ENCODE measurements at regions not wholly inside any gene's neighbourhood (a gene's known extent, or its start where the extent isn't known, plus 50 kb on each side); places are given as distances from the start of the nearest gene placed in this dataset.

- H3K4me2 ChIP-seq (ENCODE audit: low read depth, low read length, poor library complexity, severe bottlenecking): no peak overlapping the region
- H3F3A ChIP-seq (ENCODE audit: insufficient read depth): no peaks in the 10 kb centered on the region
- no peaks in the 10 kb centered on the region for H3K79me2 ChIP-seq (ENCODE audit: insufficient read depth, low read length)
- H3K27ac ChIP-seq (ENCODE audit: low read depth, low read length): no peak overlapping the region
- H2AFZ ChIP-seq (ENCODE audit: low read depth, low read length, severe bottlenecking): no peak overlapping the region
- H3K4me3 ChIP-seq (ENCODE audit: insufficient read depth, low read length, poor library complexity, severe bottlenecking): no peak overlapping the region
- H3K9ac ChIP-seq (ENCODE audit: low read length): no peak overlapping the region
- no peaks in the 10 kb centered on the region for H3K9me2 ChIP-seq (replicated peaks; ENCODE audit: insufficient read depth, low read length)
- no peaks in the 10 kb centered on the region for H3K9me3 ChIP-seq (ENCODE audit: insufficient read depth, low read length)
- TF ChIP-seq CTCF (IDR thresholded peaks at IDR 0.05; ENCODE audit: insufficient read depth, low read length, poor library complexity, severe bottlenecking): no peak
- TF ChIP-seq EZH2phosphoT487 (conservative IDR thresholded peaks at IDR 0.05; ENCODE audit: low read length): no peak
- no peaks in the 10 kb centered on the region for H3K36me3 ChIP-seq (ENCODE audit: low read length)
- H3K27me3 ChIP-seq (ENCODE audit: low read length): no peaks in the 10 kb centered on the region
- H4K20me1 ChIP-seq (ENCODE audit: low read depth, low read length): no peaks in the 10 kb centered on the region
Observed at GRCh38 chr3:30303770-30304169, 302.6 kb upstream of the TGFBR2 start.

- H3K9me2 ChIP-seq (replicated peaks; ENCODE audit: insufficient read depth, low read length): no peaks in the 10 kb centered on the region
- H3K79me2 ChIP-seq (ENCODE audit: insufficient read depth, low read length): no peaks in the 10 kb centered on the region
- H3K27me3 ChIP-seq (ENCODE audit: low read length): no peaks in the 10 kb centered on the region
- no peaks in the 10 kb centered on the region for H3F3A ChIP-seq (ENCODE audit: insufficient read depth)
- no peak overlapping the region for H3K4me3 ChIP-seq (ENCODE audit: insufficient read depth, low read length, poor library complexity, severe bottlenecking)
- no peaks in the 10 kb centered on the region for H3K9me3 ChIP-seq (ENCODE audit: insufficient read depth, low read length)
- no peaks in the 10 kb centered on the region for H4K20me1 ChIP-seq (ENCODE audit: low read depth, low read length)
- H3K4me2 ChIP-seq (ENCODE audit: low read depth, low read length, poor library complexity, severe bottlenecking): no peak overlapping the region
- H3K36me3 ChIP-seq (ENCODE audit: low read length): no peaks in the 10 kb centered on the region
- H2AFZ ChIP-seq (ENCODE audit: low read depth, low read length, severe bottlenecking): no peak overlapping the region
- TF ChIP-seq CTCF (IDR thresholded peaks at IDR 0.05; ENCODE audit: insufficient read depth, low read length, poor library complexity, severe bottlenecking) (no peak), EZH2phosphoT487 (conservative IDR thresholded peaks at IDR 0.05; ENCODE audit: low read length) (no peak)
- H3K27ac ChIP-seq (ENCODE audit: low read depth, low read length): no peak overlapping the region
- no peak overlapping the region for H3K9ac ChIP-seq (ENCODE audit: low read length)
Observed at GRCh38 chr3:30305021-30305420, 301.4 kb upstream of the TGFBR2 start.

GRCh38 chr3:30306896-30307295, 299.5 kb upstream of the TGFBR2 start:
- no peaks in the 10 kb centered on the region for H3K9me3 ChIP-seq (ENCODE audit: insufficient read depth, low read length)
- no peak overlapping the region for H3K27ac ChIP-seq (ENCODE audit: low read depth, low read length)
- no peaks in the 10 kb centered on the region for H3F3A ChIP-seq (ENCODE audit: insufficient read depth)
- no peaks in the 10 kb centered on the region for H4K20me1 ChIP-seq (ENCODE audit: low read depth, low read length)
- TF ChIP-seq CTCF (IDR thresholded peaks at IDR 0.05; ENCODE audit: insufficient read depth, low read length, poor library complexity, severe bottlenecking) (no peak), EZH2phosphoT487 (conservative IDR thresholded peaks at IDR 0.05; ENCODE audit: low read length) (no peak)
- no peak overlapping the region for H3K4me2 ChIP-seq (ENCODE audit: low read depth, low read length, poor library complexity, severe bottlenecking)
- no peaks in the 10 kb centered on the region for H3K36me3 ChIP-seq (ENCODE audit: low read length)
- H3K27me3 ChIP-seq (ENCODE audit: low read length): no peaks in the 10 kb centered on the region
- H3K4me3 ChIP-seq (ENCODE audit: insufficient read depth, low read length, poor library complexity, severe bottlenecking): no peak overlapping the region
- no peaks in the 10 kb centered on the region for H3K79me2 ChIP-seq (ENCODE audit: insufficient read depth, low read length)
- H3K9me2 ChIP-seq (replicated peaks; ENCODE audit: insufficient read depth, low read length): no peaks in the 10 kb centered on the region
- no peak overlapping the region for H3K9ac ChIP-seq (ENCODE audit: low read length)
- H2AFZ ChIP-seq (ENCODE audit: low read depth, low read length, severe bottlenecking): no peak overlapping the region

Data from SU-DHL-6 (cell line).